ENCODE measurements at regions not wholly inside any gene's neighbourhood (a gene's known extent, or its start where the extent isn't known, plus 50 kb on each side); places are given as distances from the start of the nearest gene placed in this dataset.

DNA sequence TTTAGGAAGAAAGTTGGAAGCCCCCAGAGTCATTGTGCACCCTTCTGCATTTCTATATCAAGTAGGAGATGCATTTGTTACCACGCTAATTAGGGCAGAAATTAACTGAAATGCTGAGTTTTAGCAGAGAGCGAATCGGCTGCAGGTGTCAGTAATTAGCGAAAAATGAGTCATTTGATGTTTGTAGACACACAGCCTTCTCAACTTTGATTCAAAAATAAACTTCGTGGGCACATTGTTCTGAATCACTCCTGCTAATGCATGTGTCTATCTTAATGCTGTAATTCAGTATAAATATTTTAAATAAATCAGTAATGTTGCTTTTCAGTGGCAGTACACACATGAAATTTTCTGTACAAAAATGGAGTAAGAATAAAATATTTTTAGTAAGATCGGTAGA, 109.5 kb upstream of the CARD11 start:
- TF ChIP-seq CTCF (IDR thresholded peaks at IDR 0.05; ENCODE audit: poor library complexity), result no peak
- TF ChIP-seq EZH2 (IDR thresholded peaks at IDR 0.05; ENCODE audit: borderline replicate concordance), result no peak
- TF ChIP-seq EZH2phosphoT487 (IDR thresholded peaks at IDR 0.05; ENCODE audit: low read depth, severe bottlenecking, unreplicated experiment), result no peak
